D341Med (cell line): ENCODE measurements at regions not wholly inside any gene's neighbourhood (a gene's known extent, or its start where the extent isn't known, plus 50 kb on each side); places are given as distances from the start of the nearest gene placed in this dataset.

Experiments
- DNase-seq: peaks from one replicate; pipeline ENCODE4 v3.0.0; 2012; ENCODE audit warnings: low spot score

DNA sequence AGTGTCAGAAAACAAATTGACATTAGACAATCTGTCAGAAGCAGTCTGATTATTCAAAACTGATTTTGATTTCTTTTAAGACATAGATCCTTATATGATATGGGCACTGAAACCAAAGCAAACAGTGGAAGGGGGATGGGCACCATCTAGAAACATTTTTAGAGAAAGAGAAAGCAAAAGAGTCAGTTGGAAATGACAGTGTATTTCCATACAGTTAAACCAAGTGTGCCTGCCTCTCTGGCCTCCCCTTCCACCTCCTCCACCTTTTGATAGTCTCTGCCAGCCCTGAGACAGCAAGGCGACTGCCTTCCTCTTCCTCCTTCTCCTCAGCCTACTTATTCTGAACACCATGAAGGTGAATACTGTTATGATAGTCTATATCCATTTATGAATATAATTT is 949.7 kb downstream of the AMY1C start:
- no peak for DNase-seq

GRCh38 chr1:104702731-104703130 is 953.0 kb downstream of the AMY1C start:
- no peak for DNase-seq

DNA sequence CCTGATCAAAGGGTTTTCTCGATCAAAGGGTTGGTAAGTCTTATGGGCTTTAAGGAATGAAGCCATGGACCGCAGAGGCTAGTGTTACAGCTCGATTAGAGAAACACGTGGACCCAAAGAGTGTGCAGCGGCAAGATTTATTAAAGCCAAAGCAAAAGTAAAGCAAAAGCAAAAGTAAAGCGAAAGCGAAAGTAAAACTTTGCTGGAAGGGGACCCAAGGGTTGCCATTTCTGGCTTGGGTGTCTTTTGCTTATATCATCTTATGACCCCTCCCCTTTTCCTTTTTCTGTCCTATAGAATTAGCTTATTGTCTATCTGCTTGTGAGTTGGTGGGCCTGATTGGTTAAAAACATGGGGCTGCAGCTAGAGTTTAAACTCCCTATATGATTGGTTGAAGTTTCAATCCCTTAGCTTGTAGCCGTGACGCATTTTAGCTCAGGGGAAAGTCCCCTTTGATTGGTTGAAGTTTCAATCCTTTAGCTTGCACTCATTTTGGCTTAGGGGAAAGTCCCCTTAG is 957.0 kb downstream of the AMY1C start:
- no peak for DNase-seq

DNA sequence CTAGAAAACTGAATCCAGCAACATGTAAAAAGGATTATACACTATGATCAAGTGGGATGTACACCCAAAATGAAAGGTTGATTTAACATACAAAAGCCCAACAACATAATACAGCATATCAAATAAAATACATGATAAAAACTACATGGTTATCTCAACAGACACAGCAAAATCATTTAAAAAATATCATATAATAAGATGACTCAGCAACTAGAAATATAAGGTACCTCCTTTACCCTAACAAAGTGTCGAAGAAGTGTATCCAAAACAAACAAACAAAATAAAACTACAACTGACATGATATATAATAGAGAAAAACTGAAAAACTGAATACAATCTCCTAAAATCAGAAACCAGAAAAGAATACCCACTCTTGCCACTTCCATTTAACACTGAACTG is 969.1 kb downstream of the AMY1C start:
- DNase-seq, result no peak

DNA sequence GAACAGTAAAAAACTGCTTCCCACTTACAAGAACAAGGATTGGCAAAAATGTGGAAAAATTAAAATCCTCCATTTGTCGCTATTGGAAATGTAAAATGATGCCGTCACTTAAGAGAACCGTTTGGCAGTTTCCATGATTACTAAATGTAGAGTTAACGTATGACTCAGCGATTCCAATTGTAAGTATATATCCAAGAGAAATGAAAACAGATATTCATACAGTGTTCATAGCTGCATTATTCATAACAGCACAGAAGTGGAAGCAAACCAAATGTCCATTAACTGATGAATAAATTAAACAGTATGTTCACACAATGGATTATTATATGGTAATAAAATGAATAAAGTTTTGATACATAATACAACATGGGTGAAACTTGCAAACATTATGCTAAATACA is 971.0 kb downstream of the AMY1C start:
- no peak for DNase-seq

DNA sequence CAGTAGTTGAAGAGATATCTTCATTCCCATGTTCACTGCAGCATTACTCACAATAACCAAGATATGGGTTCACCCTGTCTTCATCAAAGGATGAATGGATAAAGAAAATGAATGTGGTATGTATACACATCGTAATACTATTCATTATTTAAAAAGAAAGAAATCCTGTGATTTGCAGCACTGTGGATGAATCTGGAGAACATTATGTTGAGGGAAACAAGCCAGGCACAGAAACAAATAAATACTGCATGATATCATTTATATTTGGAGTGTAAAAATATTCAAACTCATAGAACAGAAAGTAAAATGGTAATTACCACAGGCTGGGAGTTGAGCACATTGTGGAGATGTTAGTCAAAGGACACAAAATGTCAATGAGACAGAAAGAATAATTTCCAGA is 977.2 kb downstream of the AMY1C start:
- no peak for DNase-seq

GRCh38 chr1:104733866-104734265 is 984.2 kb downstream of the AMY1C start:
- no peak for DNase-seq

- no peak for DNase-seq
Measured at GRCh38 chr1:104745875-104746274, 996.2 kb downstream of the AMY1C start.

- no peak for DNase-seq
Measured at GRCh38 chr1:104746994-104747393, 997.3 kb downstream of the AMY1C start.

GRCh38 chr1:104760017-104760416 is 1010.3 kb downstream of the AMY1C start:
- no peak for DNase-seq

DNA sequence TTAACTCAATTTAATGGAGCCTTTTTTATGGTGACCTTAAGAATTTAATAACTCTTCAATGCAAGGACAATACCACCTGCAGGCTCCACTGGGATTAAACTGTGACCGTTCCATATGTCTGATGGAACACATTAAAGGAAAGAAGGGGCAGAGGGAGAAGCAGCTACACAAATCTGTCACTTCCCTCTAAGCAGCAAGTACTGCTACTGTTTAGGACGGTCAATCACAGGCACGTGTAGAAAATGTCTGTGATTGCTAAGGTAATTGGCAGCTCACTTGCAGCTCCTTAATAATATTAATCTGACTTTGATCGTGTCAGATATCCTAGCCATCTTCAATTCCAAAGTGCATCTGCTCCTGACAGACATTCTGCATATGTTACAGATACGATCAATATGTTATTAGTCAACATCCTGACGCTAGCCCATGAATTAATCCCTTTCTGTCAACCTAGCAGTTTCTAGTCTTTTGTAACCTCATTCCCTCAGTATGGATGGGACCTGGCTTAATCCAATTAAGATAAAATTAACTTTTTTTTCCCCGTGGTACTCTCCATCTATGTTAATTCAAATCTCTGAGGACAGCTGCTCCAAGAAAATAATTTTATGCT is 1012.4 kb downstream of the AMY1C start:
- no peak for DNase-seq

DNA sequence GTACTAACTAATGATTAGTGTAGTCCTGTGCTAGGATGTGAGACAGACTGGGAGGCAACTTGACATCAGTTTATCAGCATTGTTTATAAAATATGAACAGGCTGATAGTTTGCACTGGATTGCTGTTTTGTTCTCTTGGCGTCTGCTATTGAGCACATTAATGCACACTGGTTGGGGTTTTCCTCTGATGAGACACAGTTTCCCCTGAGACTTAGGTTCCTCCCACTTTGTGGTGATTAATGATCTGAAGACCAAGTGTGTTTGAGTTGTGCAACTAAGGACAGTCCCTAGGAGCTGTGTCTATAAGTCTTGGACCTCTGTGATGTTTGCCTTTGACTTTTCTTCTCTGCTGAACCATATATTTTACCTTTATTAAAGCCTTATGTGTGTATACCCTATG is 1015.4 kb downstream of the AMY1C start:
- no peak for DNase-seq

- DNase-seq, result no peak
Measured at GRCh38 chr1:104768466-104768865, 1018.8 kb downstream of the AMY1C start.

DNA sequence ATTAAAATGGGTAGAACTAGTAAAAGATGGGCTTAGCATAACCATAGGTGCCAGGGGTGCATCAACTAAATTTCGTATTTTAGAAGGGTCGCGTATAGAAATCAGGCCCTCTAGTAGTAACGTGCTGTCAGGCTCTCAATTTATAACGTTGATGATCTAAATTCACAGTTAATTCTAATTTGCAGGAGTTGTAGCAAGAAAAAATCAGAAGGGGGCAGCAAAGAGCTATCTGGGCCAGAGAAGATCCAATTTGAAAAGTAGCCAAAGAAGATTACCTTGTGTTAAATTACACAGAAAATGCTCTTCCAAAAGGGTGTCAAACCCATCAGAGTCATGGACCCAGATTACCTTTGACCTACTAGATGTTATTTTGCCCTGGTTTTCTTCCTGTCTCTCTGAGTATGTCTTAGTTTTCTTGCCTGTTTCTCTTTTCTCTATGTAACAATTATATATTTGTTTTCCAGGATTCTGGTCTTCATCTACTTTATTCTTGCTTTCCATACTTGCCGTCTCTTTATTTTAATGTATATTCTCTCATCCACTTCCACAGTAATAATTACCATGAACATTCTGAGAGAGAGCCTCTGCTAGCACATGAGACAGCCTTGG is 1030.9 kb downstream of the AMY1C start:
- peak; percentile 41 for DNase-seq

- no peak for DNase-seq
Measured at GRCh38 chr1:104785575-104786187, 1036.0 kb downstream of the AMY1C start.

GRCh38 chr1:104787866-104788510 is 1038.3 kb downstream of the AMY1C start:
- peak; percentile 3 for DNase-seq

- no peak for DNase-seq
Measured at GRCh38 chr1:104791030-104791429, 1041.3 kb downstream of the AMY1C start.

DNA sequence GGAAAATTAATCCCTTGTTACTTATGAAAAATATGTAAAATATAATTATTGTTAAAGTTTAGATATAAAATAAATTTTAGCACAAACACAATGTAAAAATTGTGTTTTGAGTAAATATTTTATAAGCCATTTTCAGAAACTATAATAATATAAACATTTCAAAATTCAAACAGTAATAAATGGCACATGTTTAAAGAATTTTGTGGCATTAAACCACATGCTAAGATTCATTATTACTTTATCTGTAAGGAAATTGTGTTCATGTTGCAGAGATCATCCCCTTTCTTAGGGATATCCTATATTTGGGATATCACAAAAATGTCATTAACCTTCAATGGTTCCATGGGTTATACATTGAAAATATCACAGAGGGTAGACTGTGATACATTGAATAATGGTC is 1044.3 kb downstream of the AMY1C start:
- no peak for DNase-seq

GRCh38 chr1:104795931-104796330 is 1046.2 kb downstream of the AMY1C start:
- no peak for DNase-seq

DNA sequence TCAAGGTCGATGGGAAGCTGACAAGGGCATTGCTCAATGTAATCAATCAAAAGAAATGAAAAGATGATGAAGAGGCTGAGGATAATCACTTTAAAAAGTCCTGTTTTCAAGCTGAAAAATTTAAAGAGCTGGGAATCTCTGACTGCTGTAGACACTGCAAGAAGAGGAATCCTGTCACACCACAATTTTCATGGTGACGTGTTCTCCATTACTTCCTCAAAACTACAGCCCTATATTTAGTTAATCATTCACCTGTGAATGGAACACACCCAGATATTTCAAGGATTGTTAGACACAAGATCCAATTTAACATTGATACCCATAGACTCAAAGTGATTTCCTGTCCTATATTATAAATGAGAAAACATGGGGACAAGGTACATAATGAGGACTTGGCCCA is 1048.3 kb downstream of the AMY1C start:
- DNase-seq, result no peak

GRCh38 chr1:104801344-104801743 is 1051.6 kb downstream of the AMY1C start:
- DNase-seq, result no peak

- no peak for DNase-seq
Measured at GRCh38 chr1:104804147-104804546, 1054.4 kb downstream of the AMY1C start.

DNA sequence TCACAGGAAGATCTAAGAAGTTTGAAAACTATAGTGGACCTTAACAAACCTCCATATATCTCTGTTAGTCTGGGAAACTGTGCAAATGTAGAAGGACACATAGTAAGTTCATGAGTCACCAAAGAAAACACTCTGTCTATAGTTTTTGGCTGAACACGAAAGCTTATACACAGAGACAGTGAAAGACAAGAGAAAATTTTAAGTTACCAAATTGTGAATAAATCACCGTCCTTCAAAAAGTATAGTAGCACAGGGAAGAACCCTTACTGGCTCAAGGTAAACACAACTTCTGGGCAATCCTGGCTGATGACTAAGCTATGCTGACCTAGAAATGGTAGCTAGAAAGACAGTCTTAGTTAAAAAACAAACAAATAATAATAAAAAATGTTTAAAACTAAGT is 1057.9 kb downstream of the AMY1C start:
- DNase-seq, result no peak
